Heart left ventricle (tissue), 16 donors: ENCODE measurements at regions not wholly inside any gene's neighbourhood (a gene's known extent, or its start where the extent isn't known, plus 50 kb on each side); places are given as distances from the start of the nearest gene placed in this dataset.

Experiments
- ATAC-seq, 4 donors: fragments of 200-7000 bp; cut with Tn5 transposase; one replicate each; pipeline ENCODE4 v1.9.1; 2020 to 2022; ENCODE audit warnings: moderate library complexity in 4 of 4, mild to moderate bottlenecking in 3 of 4, moderate number of reproducible peaks in 1 of 4
- DNase-seq, 5 donors: peaks; one replicate each; pipeline ENCODE4 v3.0.0-alpha.2; 2020
- H3K27ac ChIP-seq, 12 donors: fragments of 200-600 bp; sonication (generic) in 4 of 12; one replicate each; pipeline versions ENCODE4 v1.5.0 to v1.8.0; 2016 to 2022; ENCODE audit warnings: mild to moderate bottlenecking in 2 of 12
- H3K27me3 ChIP-seq, 9 donors: fragments of 200-600 bp; sonication (generic) in 2 of 9; one replicate each; pipeline versions ENCODE4 v1.5.1 to v1.8.0; 2016 to 2022; ENCODE audit warnings: mild to moderate bottlenecking in 3 of 9
- H3K36me3 ChIP-seq, 9 donors: fragments of 200-600 bp; sonication (generic) in 2 of 9; one replicate each; pipeline versions ENCODE4 v1.5.0 to v1.8.0; 2018 to 2022; ENCODE audit warnings: mild to moderate bottlenecking in 2 of 9
- H3K4me1 ChIP-seq, 12 donors: fragments of 200-600 bp; sonication (generic) in 4 of 12; one replicate each; pipeline versions ENCODE4 v1.5.0 to v1.8.0; 2016 to 2022; ENCODE audit warnings: mild to moderate bottlenecking in 3 of 12
- H3K4me3 ChIP-seq, 12 donors: fragments of 200-600 bp; sonication (generic) in 4 of 12; one replicate each; pipeline versions ENCODE4 v1.5.0 to v1.8.0; 2017 to 2022; ENCODE audit warnings: mild to moderate bottlenecking in 9 of 12, moderate library complexity in 4 of 12
- H3K9me3 ChIP-seq, 12 donors: fragments of 200-600 bp; sonication (generic) in 4 of 12; one replicate each; pipeline versions ENCODE4 v1.5.0 to v1.8.0; 2016 to 2022; ENCODE audit warnings: mild to moderate bottlenecking in 1 of 12
- POLR2A ChIP-seq, 2 donors: fragments of 450-650 bp; IDR thresholded peaks; one replicate each; pipeline ENCODE4 v1.6.1; 2017; ENCODE audit warnings: antibody characterized with exemption in 2 of 2, mild to moderate bottlenecking in 2 of 2, moderate library complexity in 2 of 2
- WGBS, 4 donors: extraction: QIAGEN DNeasy Blood & Tissue Kit in 2 of 4; methylation state at CpG; one replicate each; pipeline versions ENCODE4 v1.1.5 to v1.1.7; 2013 to 2018; 5-methylcytosine and 5-hydroxymethylcytosine counted together
- intact Hi-C, 10 donors: fragments of 100-400 bp; cut with DNase I; formaldehyde crosslinking; loops; one replicate each; pipeline versions ENCODE4 v1.11.1 to v1.14.2; 2022
- TF ChIP-seq, protein P1 (sequence below), 12 donors: fragments of 200-600 bp; sonication (generic) in 4 of 12; IDR thresholded peaks; one replicate each; pipeline versions ENCODE4 v1.5.0 to v1.8.0; 2018 to 2022; ENCODE audit warnings: antibody characterized with exemption in 12 of 12, mild to moderate bottlenecking in 5 of 12
- donor health status: ischemic (EF 13 %, LVEDD 7.1; RV severe dilation, severe dysfunction).
- donor health status: healthy with polysubstance abuse.
- donor health status: DM: no; HTN: yes; CAD: no.
- donor health status: DM: no; HTN: no; CAD: no.
- donor health status: ischemic (EF 25% LVEDD 6.9; RV normal size, moderate dysfunction).
- donor health status: ischemic (EF 25% LVEDD 5.7; RV mildly dilated, moderate dysfunction).
- donor health status: healthy.
- donor health status: DM: yes; HTN: yes; CAD: no.
- donor health status: ischemic (EF 35%, LVEDD 5.7; RV mildly dilated, moderate dysfunction).
- donor health status: nonischemic (EF 11% LVEDD 7.7; RV severe dilation, severe dysfunction).
- donor health status: DM: yes; HTN: yes; CAD: no.
- donor health status: PGD.
- donor health status: ischemic (EF 29% LVEDD 5.4; RV normal size, mild dysfunction).
- donor health status: nonischemic (EF 23%, LVEDD 6.1; RV moderate dilation, normal function).

GRCh38 chr20:61083431-61083830 is 168.6 kb upstream of the CDH4 start:
- DNase-seq (no peak), ATAC-seq (no peak)
- Histone ChIP-seq H3K27ac (no peak overlapping the region), H3K4me3 (no peak overlapping the region), H3K27me3 (peaks cover 0 to 8% (median 0%) of the 10 kb centered on the region in 9 donors), H3K4me1 (no peaks in the 10 kb centered on the region), H3K9me3 (peaks cover 0 to 5% (median 0%) of the 10 kb centered on the region in 12 donors), H3K36me3 (no peaks in the 10 kb centered on the region)
- no peak for TF ChIP-seq POLR2A (IDR thresholded peaks at IDR 0.05)
- TF ChIP-seq, protein P1, sequence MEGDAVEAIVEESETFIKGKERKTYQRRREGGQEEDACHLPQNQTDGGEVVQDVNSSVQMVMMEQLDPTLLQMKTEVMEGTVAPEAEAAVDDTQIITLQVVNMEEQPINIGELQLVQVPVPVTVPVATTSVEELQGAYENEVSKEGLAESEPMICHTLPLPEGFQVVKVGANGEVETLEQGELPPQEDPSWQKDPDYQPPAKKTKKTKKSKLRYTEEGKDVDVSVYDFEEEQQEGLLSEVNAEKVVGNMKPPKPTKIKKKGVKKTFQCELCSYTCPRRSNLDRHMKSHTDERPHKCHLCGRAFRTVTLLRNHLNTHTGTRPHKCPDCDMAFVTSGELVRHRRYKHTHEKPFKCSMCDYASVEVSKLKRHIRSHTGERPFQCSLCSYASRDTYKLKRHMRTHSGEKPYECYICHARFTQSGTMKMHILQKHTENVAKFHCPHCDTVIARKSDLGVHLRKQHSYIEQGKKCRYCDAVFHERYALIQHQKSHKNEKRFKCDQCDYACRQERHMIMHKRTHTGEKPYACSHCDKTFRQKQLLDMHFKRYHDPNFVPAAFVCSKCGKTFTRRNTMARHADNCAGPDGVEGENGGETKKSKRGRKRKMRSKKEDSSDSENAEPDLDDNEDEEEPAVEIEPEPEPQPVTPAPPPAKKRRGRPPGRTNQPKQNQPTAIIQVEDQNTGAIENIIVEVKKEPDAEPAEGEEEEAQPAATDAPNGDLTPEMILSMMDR (IDR thresholded peaks at IDR 0.05) = no peak
- WGBS, 4 donors = 78 to 82% (median 80%) methylated on average over 3 of the region's 3 CpGs
- intact Hi-C loops = no loop called here

DNA sequence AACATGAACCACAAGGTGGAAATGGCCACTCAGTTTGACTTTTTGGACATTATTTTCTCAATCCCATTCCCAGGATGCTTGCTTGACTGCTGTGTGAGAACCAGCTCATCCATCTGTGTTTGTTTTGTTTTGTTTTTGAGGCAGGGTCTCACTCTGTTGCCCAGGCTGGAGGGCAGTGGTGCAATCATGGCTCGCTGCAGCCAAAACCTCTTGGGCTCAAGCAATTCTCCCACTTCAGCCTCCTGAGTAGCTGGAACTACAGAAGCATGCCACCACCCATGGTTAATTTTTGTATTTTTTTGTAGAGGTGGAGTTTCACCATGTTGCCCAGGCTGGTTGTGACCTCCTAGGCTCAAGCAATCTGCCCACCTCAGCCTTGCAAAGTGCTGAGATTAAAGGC is 166.0 kb upstream of the CDH4 start:
- WGBS, 4 donors = 68 to 91% (median 88%) methylated on average over 1 of the region's 1 CpG
- peaks cover 0 to 7% (median 0%) of the 10 kb centered on the region in 9 donors for H3K27me3 ChIP-seq
- H3K4me3 ChIP-seq = no peak overlapping the region
- no peak for DNase-seq
- H3K36me3 ChIP-seq = no peaks in the 10 kb centered on the region
- ATAC-seq = no peak
- no peaks in the 10 kb centered on the region for H3K4me1 ChIP-seq
- no peak overlapping the region for H3K27ac ChIP-seq
- peaks cover 0 to 5% (median 0%) of the 10 kb centered on the region in 12 donors for H3K9me3 ChIP-seq
- TF ChIP-seq POLR2A (IDR thresholded peaks at IDR 0.05) = no peak
- TF ChIP-seq, protein P1 (IDR thresholded peaks at IDR 0.05) = no peak
- intact Hi-C loops = no loop called here

- Histone ChIP-seq H3K36me3 (no peaks in the 10 kb centered on the region), H3K4me3 (no peak overlapping the region), H3K27me3 (no peaks in the 10 kb centered on the region), H3K4me1 (no peaks in the 10 kb centered on the region), H3K27ac (no peak overlapping the region), H3K9me3 (peaks cover 0 to 18% (median 9%) of the 10 kb centered on the region in 12 donors)
- 53 to 63% (median 60%) methylated on average over 7 of the region's 7 CpGs for WGBS, 4 donors
- no peak for DNase-seq
- no peak for TF ChIP-seq POLR2A (IDR thresholded peaks at IDR 0.05)
- TF ChIP-seq, protein P1 (IDR thresholded peaks at IDR 0.05) = no peak
- intact Hi-C loops = no loop called here
- no peak for ATAC-seq
These were observed 161.5 kb upstream of the CDH4 start for GRCh38 chr20:61090541-61090940.

DNA sequence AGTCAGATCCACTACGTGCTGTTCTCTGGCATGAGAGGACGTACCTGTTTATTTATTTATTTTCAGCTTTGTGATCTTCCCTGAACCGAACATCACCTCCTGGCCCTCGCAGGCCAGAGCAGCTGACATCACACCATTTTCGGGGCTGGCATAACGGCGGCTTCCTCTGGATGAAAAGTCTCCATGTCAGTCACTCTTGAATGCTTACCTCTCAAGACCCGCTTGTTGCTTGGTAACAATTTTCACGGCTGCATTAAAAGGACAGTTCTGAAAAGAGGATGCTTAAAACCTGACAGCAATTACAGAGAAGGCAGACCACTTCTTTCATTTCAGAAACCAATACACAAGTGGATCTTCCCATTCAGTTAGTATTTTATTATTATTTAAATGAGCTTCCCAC is 159.8 kb upstream of the CDH4 start:
- no peak for ATAC-seq
- H3K9me3 ChIP-seq = peaks cover 0 to 34% (median 15%) of the 10 kb centered on the region in 12 donors
- intact Hi-C loops = no loop called here
- H3K27ac ChIP-seq = no peak overlapping the region
- 87 to 93% (median 91%) methylated on average over 9 of the region's 9 CpGs for WGBS, 4 donors
- H3K4me3 ChIP-seq = no peak overlapping the region
- no peaks in the 10 kb centered on the region for H3K4me1 ChIP-seq
- no peaks in the 10 kb centered on the region for H3K27me3 ChIP-seq
- no peak for TF ChIP-seq POLR2A (IDR thresholded peaks at IDR 0.05)
- H3K36me3 ChIP-seq = no peaks in the 10 kb centered on the region
- no peak for DNase-seq

GRCh38 chr20:61094581-61094980 is 157.5 kb upstream of the CDH4 start:
- no peaks in the 10 kb centered on the region for H3K4me1 ChIP-seq
- intact Hi-C loops = no loop called here
- TF ChIP-seq, protein P1 (IDR thresholded peaks at IDR 0.05) = no peak
- TF ChIP-seq POLR2A (IDR thresholded peaks at IDR 0.05) = no peak
- peaks cover 0 to 8% (median 0%) of the 10 kb centered on the region in 9 donors for H3K27me3 ChIP-seq
- ATAC-seq (no peak), DNase-seq (no peak)
- H3K36me3 ChIP-seq = no peaks in the 10 kb centered on the region
- no peak overlapping the region for H3K27ac ChIP-seq
- peaks cover 0 to 34% (median 15%) of the 10 kb centered on the region in 12 donors for H3K9me3 ChIP-seq
- 58 to 80% (median 67%) methylated on average over 1 of the region's 1 CpG for WGBS, 4 donors
- no peak overlapping the region for H3K4me3 ChIP-seq
